OCI-M2 (cell line): ENCODE measurements at regions not wholly inside any gene's neighbourhood (a gene's known extent, or its start where the extent isn't known, plus 50 kb on each side); places are given as distances from the start of the nearest gene placed in this dataset.

Source experiments
- DNase-seq: peaks from one replicate; lab custom pipeline; 2025; ENCODE audit not compliant: unreplicated experiment; lab: John Stamatoyannopoulos, UW

DNA sequence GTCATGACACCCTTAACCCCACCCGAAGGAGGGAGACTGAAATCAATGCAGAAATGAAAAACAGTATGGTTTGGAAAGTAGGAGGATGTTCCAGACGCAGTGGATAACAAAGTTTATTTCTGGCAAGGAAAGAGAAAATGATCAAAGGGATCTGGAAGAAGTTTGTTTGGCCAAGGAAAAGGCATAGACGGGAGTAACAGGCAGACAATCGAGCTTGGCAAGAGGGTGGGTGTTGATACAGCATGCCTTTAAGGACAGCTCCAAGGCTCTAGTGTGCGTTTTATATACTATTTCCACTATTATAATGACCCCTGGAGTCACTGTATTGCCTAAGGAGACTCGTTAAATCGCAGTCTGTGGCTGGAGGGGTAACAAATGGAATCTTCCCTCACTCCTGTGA, 303.7 kb upstream of the RUNX1 start:
- no peak for DNase-seq

DNA sequence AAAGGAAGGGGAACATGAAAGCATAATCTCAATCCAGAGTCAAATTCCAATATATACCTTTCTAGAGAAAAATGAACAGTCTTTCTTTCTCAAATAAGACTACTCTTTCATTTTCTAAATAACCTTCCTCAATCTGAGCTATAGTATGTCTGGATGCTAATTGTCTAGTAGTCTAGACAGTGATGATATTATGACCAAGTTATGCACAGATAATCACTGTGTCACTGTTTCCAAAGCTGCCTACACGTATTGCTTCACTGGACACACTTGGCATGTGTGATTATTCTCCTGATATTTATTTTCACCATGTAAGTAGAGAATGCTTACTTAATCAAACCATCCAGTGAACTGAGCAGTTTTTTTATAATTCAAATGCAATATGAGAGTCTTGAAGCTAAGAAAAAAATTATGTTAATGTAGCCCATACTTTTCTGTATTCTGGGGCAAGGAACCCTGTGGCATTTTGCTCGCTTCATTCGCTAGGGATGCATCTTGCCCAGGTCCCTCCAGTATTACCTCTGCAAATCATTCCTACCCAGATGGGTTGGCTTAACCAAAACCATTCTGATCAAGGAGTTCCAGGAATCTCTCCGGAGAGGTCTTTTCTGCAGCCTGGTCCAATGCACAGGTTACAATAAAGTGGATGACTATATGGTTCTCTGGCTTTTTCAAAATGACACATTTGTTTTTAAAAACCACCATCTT, 303.1 kb upstream of the RUNX1 start:
- DNase-seq = no peak

- no peak for DNase-seq
These were observed 302.3 kb upstream of the RUNX1 start for GRCh38 chr21:35351434-35351833.

GRCh38 chr21:35350965-35351364, 301.9 kb upstream of the RUNX1 start:
- DNase-seq = no peak

- DNase-seq = no peak
These were observed 300.4 kb upstream of the RUNX1 start for GRCh38 chr21:35349376-35350080.

DNA sequence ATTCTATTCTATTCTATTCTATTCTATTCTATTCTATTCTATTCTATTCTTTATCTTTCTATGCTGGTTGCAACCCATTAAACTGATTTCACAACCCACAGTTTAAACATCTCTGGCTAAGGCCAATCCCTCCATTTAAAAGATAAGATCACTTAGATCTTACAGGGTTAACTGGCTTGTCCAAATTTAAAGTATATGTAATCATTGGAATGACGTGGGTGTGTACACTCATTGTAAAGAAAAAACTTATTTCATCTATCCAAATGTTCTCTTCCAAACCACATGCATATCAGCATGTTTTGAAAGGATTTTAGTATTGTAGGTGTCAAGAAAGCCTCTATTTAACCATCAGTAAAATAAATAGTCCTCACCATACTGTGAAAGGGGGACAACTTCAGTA, 299.6 kb upstream of the RUNX1 start:
- DNase-seq = no peak

DNA sequence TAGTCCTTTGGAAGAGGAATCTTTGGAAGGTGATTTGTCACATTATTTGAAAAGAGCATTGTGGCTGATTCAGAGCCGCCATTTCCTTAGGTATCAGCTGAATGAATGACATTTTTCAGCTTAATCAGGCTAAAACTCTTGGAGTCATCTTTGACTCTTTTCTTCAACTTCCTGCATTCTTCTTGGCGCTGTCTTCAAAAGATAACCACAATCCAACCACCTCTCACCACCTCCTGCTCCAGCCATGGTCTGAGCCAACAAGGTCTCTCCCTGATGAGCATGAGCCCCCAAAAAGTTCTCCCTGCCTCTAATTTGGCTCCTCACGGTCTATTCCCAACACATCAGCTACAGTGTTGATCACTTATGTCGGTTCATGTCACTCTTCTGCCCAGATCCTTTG, 297.6 kb upstream of the RUNX1 start:
- no peak for DNase-seq

- DNase-seq = no peak
These were observed 296.9 kb upstream of the RUNX1 start for GRCh38 chr21:35345954-35346353.

GRCh38 chr21:35344582-35344981, 295.5 kb upstream of the RUNX1 start:
- no peak for DNase-seq

- no peak for DNase-seq
These were observed 294.1 kb upstream of the RUNX1 start for GRCh38 chr21:35343046-35343819.

DNA sequence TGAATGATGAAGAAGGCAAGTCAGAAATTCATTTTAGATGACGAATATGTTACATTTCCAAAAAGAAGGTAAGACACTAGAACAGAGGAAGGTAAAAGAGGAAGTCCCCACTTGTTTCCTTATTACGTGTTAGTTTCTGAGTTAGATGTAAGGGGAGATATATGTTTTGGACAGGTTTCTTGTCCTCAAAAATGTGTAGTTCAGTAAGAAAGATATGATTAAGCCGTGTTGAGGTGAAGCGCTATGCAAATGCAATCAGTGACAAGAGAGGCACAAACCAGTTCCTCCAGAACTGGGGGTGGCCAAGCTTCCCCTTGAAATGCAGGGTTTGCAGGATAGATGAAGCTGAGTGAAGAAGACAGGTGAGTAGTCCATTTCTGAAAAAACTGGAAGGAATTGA, 293.3 kb upstream of the RUNX1 start:
- no peak for DNase-seq

DNA sequence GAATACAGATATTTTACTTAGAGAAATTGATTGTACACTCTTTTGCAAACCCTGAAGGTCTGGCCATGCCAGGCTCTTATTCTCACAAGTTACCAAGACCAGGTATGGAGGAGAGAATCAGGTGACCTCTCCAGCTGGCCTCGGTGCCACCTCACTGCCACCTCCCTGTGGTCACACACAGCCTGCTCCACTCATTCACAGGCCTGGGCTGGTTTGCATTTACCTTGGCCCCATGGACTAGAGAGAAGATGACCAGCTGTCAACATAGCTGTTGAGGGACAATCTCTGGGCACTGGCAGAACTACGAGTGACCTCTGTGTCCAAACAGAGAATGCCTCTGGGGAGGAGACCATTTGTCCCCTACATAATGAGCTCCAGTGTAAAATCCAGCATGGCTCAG, 291.2 kb upstream of the RUNX1 start:
- no peak for DNase-seq

- DNase-seq = no peak
These were observed 290.0 kb upstream of the RUNX1 start for GRCh38 chr21:35338881-35339632.

DNA sequence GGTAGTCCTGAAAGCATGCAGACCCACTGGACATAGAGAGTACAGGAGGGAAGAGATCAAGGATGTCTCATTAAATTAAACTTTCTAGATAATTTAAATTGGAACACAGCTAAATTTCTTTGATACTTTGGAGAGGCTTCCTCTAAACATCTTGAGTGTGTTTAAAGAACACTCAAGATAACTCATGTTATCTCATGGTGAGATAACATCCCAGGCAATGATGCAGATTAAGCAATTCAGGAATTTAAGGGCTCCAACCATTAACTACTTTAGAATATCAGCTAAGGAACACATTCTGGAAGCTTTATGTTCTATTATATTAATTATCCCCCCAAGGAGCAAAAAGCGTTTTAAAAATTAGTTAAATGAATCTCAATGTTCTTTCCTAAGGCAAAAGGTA, 289.2 kb upstream of the RUNX1 start:
- DNase-seq = no peak

DNA sequence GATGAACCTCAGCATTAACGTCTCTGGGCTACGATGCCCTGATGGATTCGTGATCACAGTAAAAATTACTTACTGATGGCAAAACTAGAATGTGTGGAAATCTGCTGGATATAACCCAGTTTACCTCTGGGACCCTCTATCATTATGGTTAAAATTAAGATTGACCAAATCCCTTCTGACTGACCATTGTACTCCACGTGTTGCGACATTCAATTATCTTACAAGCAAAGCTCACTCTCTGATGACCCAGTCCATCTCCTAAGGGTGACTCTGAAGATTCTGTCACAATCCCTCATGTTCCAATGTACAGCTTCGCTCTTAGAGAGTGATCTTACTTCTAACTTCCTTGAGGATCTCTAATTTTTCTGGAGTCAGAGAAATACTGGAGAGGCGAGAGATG, 288.5 kb upstream of the RUNX1 start:
- no peak for DNase-seq

- DNase-seq = no peak
These were observed 287.4 kb upstream of the RUNX1 start for GRCh38 chr21:35336534-35336933.

DNA sequence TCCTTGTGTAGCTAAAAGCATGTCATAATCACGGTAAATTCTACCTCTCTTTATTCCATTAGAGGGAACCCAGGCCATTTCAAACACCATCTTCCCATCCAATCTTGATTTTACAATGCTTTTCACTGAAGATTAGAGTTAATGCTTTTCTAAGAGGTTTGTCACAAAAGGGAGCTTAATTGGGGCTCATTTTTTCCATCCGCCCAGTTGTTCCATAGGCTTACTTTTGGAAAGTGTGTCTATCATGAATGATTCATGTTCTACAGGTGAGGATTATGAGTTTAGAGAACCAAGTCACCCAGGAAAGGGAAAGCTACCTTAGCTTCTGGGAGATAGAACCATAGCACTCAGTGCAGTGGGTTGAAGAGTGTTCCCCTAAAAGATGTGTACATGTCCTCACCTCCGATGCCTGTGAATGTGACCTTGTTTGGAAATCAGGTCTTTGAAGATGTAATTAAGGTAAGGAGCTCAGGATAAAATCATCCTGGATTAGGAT, 286.9 kb upstream of the RUNX1 start:
- no peak for DNase-seq

DNA sequence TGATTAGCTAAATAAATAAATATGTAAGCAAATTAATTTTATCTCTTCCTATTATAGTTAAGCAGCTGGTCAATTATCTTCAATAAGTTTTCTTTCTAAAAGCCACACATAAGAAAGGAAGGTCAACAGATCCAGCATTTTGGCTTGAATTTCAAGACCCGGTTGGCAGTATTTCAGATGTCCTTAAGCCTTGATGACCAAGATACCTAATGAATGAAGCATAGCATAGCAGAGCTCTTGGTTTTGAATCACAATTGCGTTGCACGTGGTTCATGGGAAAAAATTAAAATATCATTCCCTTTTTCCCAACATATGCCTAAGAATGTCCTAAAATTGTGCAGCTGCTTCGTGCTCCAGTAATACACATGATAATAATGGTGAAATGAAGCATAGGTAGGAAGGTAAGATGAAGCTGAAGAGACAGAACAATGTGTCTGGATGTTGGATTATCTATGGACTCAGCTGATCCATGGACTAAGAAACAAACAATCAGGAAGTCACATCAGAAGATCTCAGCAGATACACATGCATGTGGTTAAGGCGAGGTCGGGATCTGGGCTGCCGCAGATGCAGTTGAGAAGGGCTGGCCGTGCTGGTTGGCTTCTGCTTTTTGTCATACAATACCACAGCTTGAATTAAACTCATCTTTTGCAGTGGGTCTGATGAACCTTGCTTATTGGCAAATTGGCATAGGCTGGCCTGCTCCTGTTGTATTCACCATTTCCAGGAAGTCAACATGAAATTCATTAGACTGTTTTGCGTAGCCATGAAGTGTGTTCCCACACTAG, 284.9 kb upstream of the RUNX1 start:
- DNase-seq = no peak

- DNase-seq = no peak
These were observed 283.8 kb upstream of the RUNX1 start for GRCh38 chr21:35332841-35333426.
